ENCODE measurements at regions not wholly inside any gene's neighbourhood (a gene's known extent, or its start where the extent isn't known, plus 50 kb on each side); places are given as distances from the start of the nearest gene placed in this dataset.
"Not testable (repeated sequence)": the region's sequence is repeated elsewhere in the genome, so short reads cannot be mapped to it uniquely, and the experiment has no call there.

- peak; percentile 1 for DNase-seq
These were observed 61.0 kb downstream of the FOXD4L5 start for GRCh38 chr9:65223986-65224385.

- not testable (repeated sequence) for DNase-seq
These were observed 76.2 kb downstream of the FOXD4L5 start for GRCh38 chr9:65208834-65209233.

DNA sequence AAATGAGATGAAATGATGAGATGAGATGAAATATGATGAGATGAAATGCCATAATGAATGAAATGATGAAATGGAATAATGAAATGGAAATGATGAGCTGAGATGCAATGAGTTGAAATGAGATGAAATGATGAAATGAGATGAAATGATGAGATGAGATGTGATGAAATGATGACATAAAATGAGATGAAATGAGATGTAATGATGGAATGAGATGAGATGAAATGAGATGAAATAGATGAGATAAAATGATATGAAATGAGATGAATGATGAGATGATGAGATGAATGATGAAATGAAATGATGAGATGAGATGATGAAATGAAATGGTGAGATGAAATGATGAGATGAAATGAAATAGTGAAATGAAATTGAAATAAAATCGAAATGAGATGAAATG, 77.7 kb downstream of the FOXD4L5 start:
- not testable (repeated sequence) for DNase-seq

GRCh38 chr9:65205853-65206252, 79.2 kb downstream of the FOXD4L5 start:
- DNase-seq: not testable (repeated sequence)

GRCh38 chr9:65195781-65196180, 89.2 kb downstream of the FOXD4L5 start:
- not testable (repeated sequence) for DNase-seq

- not testable (repeated sequence) for DNase-seq
These were observed 129.1 kb downstream of the FOXD4L5 start for GRCh38 chr9:65155937-65156336.

Measured in CD4-positive, alpha-beta T cell treated with Interleukin-4 for 1 hour (primary cell).